HepG2 (cell line): ENCODE measurements at regions not wholly inside any gene's neighbourhood (a gene's known extent, or its start where the extent isn't known, plus 50 kb on each side); places are given as distances from the start of the nearest gene placed in this dataset.

Experiments
- BCL6 ChIP-seq: IDR thresholded peaks from 2 replicates; pipeline ENCODE4 v1.6.1; 2016; ENCODE audit warnings: missing genetic modification reagents, missing compliant biosample characterization
- CHD4 ChIP-seq: fragments of 200-600 bp; sonication (generic); IDR thresholded peaks from 2 replicates; pipeline ENCODE4 v1.7.0; 2017; ENCODE audit warnings: mild to moderate bottlenecking, low read length, borderline replicate concordance
- FOXO1 ChIP-seq: sonication (generic); formaldehyde crosslinking; IDR thresholded peaks from 2 replicates; pipeline ENCODE4 v1.4.0; 2020; ENCODE audit warnings: missing genetic modification reagents
- HMG20A ChIP-seq: IDR thresholded peaks from 2 replicates; pipeline ENCODE4 v1.6.1; 2016; ENCODE audit warnings: borderline replicate concordance
- MNT ChIP-seq: fragments of 450-650 bp; IDR thresholded peaks from 2 replicates; pipeline ENCODE4 v1.6.1; 2016
- NFYB ChIP-seq: sonication (generic); formaldehyde crosslinking; IDR thresholded peaks from 2 replicates; pipeline ENCODE4 v1.4.0; 2020; ENCODE audit warnings: missing genetic modification reagents
- RAD21 ChIP-seq: fragments of 450-650 bp; formaldehyde crosslinking; IDR thresholded peaks from 2 replicates; pipeline ENCODE4 v1.5.0; 2020; ENCODE audit warnings: mild to moderate bottlenecking
- RBFOX2 ChIP-seq: fragments of 200-400 bp; formaldehyde crosslinking; IDR thresholded peaks from 2 replicates; pipeline ENCODE4 v1.6.1; 2017; ENCODE audit warnings: low read depth, mild to moderate bottlenecking, low read length
- RCOR2 ChIP-seq: IDR thresholded peaks from 2 replicates; pipeline ENCODE4 v1.6.1; 2016; ENCODE audit warnings: missing biosample characterization, missing genetic modification reagents
- REXO4 ChIP-seq: sonication (generic); formaldehyde crosslinking; IDR thresholded peaks from 2 replicates; pipeline ENCODE4 v1.8.0; 2022; ENCODE audit warnings: missing genetic modification reagents, mild to moderate bottlenecking, borderline replicate concordance
- SOX5 ChIP-seq: IDR thresholded peaks from 2 replicates; pipeline ENCODE4 v1.6.1; 2016; ENCODE audit warnings: borderline replicate concordance
- TBX3 ChIP-seq: fragments of 450-650 bp; IDR thresholded peaks from 2 replicates; pipeline ENCODE4 v1.6.1; 2017; ENCODE audit warnings: antibody characterized with exemption, mild to moderate bottlenecking, inconsistent platforms, borderline replicate concordance
- ZBTB38 ChIP-seq: sonication (generic); formaldehyde crosslinking; IDR thresholded peaks from 2 replicates; pipeline ENCODE4 v1.5.1; 2020; ENCODE audit warnings: mild to moderate bottlenecking, missing genetic modification reagents
- ZC3H4 ChIP-seq: sonication (generic); formaldehyde crosslinking; IDR thresholded peaks from 2 replicates; pipeline ENCODE4 v1.4.0; 2020; ENCODE audit warnings: missing genetic modification reagents, borderline replicate concordance
- ZNF326 ChIP-seq: sonication (generic); formaldehyde crosslinking; IDR thresholded peaks from 2 replicates; pipeline ENCODE4 v1.4.0; 2020; ENCODE audit warnings: missing genetic modification reagents, borderline replicate concordance
- ZNF44 ChIP-seq: sonication (generic); formaldehyde crosslinking; IDR thresholded peaks from 2 replicates; pipeline ENCODE4 v1.5.1; 2020; ENCODE audit warnings: mild to moderate bottlenecking, missing genetic modification reagents
- ZNF746 ChIP-seq: sonication (generic); formaldehyde crosslinking; IDR thresholded peaks from 2 replicates; pipeline ENCODE4 v1.8.0; 2022; ENCODE audit warnings: mild to moderate bottlenecking, missing genetic modification reagents
- TF ChIP-seq, protein P1 (sequence below): sonication (generic); formaldehyde crosslinking; conservative IDR thresholded peaks from 2 replicates; pipeline ENCODE4 v1.5.0; 2020; ENCODE audit warnings: missing genetic modification reagents
- TF ChIP-seq, protein P2 (sequence below): sonication (generic); formaldehyde crosslinking; IDR thresholded peaks from 2 replicates; pipeline ENCODE4 v1.8.0; 2022; ENCODE audit warnings: missing genetic modification reagents, mild to moderate bottlenecking, inconsistent platforms, borderline replicate concordance
- TF ChIP-seq, protein P3 (sequence below): sonication (generic); formaldehyde crosslinking; IDR thresholded peaks from 2 replicates; pipeline ENCODE4 v1.8.1; 2023; ENCODE audit warnings: missing genetic modification reagents, mild to moderate bottlenecking, borderline replicate concordance
- TF ChIP-seq, protein P4 (sequence below): sonication (generic); formaldehyde crosslinking; IDR thresholded peaks from 2 replicates; pipeline ENCODE4 v1.4.0; 2020; ENCODE audit warnings: mild to moderate bottlenecking, missing genetic modification reagents

DNA sequence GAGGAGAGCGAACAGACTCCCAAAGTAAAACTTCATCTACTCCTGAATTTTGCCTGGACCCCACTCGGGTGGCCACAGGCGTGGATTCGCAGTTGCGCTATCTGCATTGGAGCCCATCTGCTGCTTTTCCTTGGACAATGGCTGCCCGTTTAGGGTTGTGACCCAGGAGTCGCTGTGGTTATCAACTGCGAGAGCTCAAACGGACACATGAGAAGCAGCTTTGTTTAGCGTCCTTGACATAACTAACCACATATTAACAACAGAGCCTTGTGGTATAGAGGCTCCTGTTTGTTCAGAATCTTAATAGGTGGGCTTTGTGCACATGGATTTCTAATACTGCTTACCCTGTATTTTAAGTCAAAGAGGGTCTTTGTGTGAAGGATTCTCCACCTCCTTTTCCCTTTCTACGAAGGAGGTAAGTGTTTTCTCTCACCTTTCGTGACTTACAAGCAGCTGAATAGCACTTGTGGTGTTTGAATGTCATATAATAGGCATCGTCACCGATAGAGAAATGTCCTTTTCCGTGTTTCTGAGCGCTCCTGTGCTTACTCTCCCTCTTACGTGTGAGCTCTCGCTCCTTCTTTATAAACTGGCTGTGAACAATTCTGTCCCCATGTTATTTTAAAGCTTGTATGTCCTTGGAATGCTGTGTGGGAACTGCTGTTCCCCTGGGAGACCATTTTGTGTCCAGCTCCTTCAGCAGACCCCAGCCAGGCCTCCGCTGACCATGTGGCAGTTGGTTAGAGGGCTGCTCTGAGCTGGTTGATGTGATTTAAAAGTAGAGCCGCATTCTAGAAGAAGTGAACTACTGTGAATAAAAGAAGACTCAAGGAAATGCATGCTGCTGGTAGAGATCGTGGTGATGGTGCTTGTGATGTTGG, 441.4 kb downstream of the RPS6KC1 start (continued):
- TF ChIP-seq RBFOX2 (no peak), ZNF44 (CRISPR knock-in tag) (no peak), ZNF326 (CRISPR knock-in tag) (no peak), ZC3H4 (CRISPR knock-in tag) (no peak), BCL6 (CRISPR knock-in tag) (peak; percentile 95), HMG20A (CRISPR knock-in tag) (peak; percentile 95), TBX3 (peak; percentile 67; the same call in 1 of the 2 replicates), CHD4 (no peak; the same call in 1 of the 2 replicates), ZNF746 (CRISPR knock-in tag) (no peak), NFYB (CRISPR knock-in tag) (no peak), RCOR2 (CRISPR knock-in tag) (peak; percentile 55; the same call in 1 of the 2 replicates), REXO4 (CRISPR knock-in tag) (no peak), ZBTB38 (peak; percentile 61), MNT (no peak), FOXO1 (CRISPR knock-in tag) (peak; percentile 79), SOX5 (CRISPR knock-in tag) (peak; percentile 92), RAD21 (no peak)
- TF ChIP-seq, protein P1, sequence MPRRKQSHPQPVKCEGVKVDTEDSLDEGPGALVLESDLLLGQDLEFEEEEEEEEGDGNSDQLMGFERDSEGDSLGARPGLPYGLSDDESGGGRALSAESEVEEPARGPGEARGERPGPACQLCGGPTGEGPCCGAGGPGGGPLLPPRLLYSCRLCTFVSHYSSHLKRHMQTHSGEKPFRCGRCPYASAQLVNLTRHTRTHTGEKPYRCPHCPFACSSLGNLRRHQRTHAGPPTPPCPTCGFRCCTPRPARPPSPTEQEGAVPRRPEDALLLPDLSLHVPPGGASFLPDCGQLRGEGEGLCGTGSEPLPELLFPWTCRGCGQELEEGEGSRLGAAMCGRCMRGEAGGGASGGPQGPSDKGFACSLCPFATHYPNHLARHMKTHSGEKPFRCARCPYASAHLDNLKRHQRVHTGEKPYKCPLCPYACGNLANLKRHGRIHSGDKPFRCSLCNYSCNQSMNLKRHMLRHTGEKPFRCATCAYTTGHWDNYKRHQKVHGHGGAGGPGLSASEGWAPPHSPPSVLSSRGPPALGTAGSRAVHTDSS = no peak
- TF ChIP-seq, protein P2, sequence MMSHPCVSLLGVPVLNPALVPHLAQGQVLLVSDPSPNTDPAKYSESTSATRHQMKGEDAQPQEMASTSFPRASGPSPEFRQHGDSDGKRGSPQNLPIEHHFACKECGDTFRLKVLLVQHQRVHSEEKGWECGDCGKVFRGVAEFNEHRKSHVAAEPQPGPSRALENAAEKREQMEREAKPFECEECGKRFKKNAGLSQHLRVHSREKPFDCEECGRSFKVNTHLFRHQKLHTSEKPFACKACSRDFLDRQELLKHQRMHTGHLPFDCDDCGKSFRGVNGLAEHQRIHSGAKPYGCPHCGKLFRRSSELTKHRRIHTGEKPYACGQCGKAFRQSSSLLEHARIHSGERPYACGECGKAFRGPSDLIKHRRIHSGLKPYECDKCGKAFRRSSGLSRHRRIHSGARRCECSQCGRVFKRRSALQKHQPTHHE (CRISPR knock-in tag) = peak; percentile 40; the same call in 1 of the 2 replicates
- TF ChIP-seq, protein P3, sequence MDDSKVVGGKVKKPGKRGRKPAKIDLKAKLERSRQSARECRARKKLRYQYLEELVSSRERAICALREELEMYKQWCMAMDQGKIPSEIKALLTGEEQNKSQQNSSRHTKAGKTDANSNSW (CRISPR knock-in tag) = no peak
- TF ChIP-seq, protein P4, sequence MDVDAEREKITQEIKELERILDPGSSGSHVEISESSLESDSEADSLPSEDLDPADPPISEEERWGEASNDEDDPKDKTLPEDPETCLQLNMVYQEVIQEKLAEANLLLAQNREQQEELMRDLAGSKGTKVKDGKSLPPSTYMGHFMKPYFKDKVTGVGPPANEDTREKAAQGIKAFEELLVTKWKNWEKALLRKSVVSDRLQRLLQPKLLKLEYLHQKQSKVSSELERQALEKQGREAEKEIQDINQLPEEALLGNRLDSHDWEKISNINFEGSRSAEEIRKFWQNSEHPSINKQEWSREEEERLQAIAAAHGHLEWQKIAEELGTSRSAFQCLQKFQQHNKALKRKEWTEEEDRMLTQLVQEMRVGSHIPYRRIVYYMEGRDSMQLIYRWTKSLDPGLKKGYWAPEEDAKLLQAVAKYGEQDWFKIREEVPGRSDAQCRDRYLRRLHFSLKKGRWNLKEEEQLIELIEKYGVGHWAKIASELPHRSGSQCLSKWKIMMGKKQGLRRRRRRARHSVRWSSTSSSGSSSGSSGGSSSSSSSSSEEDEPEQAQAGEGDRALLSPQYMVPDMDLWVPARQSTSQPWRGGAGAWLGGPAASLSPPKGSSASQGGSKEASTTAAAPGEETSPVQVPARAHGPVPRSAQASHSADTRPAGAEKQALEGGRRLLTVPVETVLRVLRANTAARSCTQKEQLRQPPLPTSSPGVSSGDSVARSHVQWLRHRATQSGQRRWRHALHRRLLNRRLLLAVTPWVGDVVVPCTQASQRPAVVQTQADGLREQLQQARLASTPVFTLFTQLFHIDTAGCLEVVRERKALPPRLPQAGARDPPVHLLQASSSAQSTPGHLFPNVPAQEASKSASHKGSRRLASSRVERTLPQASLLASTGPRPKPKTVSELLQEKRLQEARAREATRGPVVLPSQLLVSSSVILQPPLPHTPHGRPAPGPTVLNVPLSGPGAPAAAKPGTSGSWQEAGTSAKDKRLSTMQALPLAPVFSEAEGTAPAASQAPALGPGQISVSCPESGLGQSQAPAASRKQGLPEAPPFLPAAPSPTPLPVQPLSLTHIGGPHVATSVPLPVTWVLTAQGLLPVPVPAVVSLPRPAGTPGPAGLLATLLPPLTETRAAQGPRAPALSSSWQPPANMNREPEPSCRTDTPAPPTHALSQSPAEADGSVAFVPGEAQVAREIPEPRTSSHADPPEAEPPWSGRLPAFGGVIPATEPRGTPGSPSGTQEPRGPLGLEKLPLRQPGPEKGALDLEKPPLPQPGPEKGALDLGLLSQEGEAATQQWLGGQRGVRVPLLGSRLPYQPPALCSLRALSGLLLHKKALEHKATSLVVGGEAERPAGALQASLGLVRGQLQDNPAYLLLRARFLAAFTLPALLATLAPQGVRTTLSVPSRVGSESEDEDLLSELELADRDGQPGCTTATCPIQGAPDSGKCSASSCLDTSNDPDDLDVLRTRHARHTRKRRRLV (CRISPR knock-in tag) = no peak; the same call in 1 of the 2 replicates
